ENCODE measurements at regions not wholly inside any gene's neighbourhood (a gene's known extent, or its start where the extent isn't known, plus 50 kb on each side); places are given as distances from the start of the nearest gene placed in this dataset.
"Not testable (repeated sequence)": the region's sequence is repeated elsewhere in the genome, so short reads cannot be mapped to it uniquely, and the experiment has no call there.

DNA sequence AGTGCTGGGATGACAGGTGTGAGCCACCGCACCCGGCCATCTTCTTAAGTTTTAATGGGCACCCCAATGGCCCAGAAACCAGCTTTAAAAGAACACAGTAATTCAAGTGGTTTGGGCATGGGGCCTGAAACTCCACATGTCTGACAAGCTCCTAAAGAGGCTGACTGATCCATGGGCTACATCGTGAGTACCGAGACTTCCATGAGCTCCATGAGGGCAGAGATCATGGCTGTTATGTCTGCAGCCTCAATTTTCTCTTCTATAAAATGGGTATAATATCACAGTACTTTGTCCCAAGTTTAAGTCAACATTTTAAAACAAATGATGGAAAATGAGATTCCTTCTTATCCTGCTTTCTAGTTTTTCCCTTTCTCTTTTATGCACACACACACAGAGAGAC, 397.6 kb upstream of the MAF start:
- DNase-seq: no peak

- DNase-seq: no peak
Measured at GRCh38 chr16:79997257-79997656, 396.7 kb upstream of the MAF start.

DNA sequence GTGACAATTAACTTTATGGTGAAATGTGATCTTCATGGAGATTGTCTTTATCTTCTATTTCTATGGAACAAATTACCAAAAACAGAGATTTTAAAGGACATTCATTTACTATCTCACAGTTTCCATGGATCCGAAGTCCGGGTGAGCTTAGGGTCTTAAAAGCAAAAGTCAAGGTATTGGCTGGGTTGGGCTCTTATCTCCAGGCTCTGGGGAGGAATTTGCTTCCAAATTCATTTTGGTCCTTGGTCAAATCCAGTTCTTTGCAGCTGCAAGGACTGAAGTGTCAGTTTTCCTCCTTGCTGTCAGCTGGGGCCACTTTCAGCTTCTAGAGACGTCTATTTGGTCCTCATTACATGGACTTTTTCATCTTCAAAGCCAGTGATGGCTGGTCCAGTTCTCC, 395.8 kb upstream of the MAF start:
- no peak for DNase-seq

DNA sequence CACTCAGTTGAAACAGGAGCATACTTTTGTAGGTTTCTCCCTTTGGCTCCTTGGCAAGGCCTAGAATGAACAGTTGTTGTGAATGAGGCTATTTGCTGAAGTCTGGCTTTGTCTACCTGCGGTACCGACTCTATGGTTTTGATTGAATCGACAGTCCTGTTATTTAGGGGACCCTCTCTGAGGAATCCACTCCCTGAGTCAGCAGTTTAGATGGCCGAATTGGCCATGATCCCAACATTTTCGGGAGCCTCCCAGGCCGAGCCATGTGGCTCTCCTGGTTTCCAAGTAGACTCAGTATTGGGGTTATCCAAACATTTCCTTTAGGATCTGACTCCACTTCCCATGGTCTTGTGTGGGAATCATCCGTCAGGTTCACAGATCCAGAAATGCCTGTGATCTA, 394.8 kb upstream of the MAF start:
- no peak for DNase-seq

GRCh38 chr16:79994418-79994817, 393.9 kb upstream of the MAF start:
- DNase-seq: no peak

DNA sequence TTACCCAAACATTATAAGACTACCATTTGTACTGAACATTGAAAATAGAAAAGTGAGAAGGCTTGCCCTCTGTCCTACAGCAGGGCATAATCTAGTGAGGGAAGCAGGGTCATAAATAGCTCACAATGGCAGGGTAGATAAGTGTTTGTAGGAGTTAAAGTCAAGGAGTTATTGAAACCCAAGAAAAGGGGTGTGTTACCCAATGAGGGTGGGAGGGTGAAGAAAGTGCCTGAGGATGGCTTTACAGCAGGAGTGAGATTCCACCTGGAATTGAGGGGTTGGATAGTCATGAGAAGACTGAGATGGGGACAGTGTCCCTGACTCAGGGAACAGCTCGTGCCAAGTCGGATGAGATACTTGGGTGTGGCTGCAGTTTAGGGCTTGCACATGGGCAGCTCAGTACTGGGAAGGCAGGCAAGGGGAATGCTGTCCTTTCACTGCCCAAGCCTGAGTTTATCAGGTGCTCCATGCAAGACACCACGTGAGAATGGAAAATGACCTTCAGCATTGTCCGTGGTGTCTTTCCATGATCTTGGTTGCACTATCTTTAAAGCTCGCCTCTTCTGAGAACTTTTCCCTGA, 393.2 kb upstream of the MAF start:
- DNase-seq: no peak

- no peak for DNase-seq
Measured at GRCh38 chr16:79991969-79992368, 391.4 kb upstream of the MAF start.

GRCh38 chr16:79988721-79989220, 388.2 kb upstream of the MAF start:
- no peak for DNase-seq

DNA sequence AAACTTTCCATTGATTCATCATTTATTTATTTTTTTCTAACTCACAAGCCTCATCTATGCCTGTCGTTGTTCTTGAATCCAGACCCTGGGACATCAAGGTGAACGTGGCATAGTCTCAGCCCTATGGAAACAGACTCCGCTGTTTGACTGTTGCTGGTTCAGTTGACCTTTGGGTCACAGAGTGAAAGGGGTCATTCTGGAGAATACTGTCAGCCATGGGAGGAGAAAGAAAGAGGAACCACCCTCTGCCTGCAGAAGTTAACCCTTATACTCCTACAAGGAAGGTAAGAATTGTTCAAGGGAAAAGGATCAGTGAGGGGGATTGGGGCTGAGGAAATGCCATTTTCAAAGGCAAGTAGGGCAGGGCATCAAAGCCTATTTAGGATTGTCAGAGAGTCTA, 387.6 kb upstream of the MAF start:
- no peak for DNase-seq

DNA sequence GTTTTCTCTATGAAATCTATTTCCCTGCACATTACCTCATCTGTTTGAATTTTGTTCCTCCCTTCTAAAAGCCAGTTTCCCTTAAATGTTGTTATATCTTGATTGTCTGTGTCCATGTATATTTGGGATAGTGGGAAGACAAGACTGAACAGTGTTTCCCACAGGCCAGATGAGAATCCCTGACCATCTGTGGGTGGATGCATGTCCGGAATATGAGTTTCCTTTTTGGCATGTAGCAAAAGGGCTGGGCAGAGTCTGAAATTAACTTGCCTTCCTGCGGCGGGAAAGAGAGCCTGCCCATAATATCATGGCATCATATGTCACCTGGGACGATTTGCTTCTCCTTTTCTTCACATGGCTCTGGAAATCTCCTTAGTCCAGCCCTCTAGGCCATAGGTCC, 385.8 kb upstream of the MAF start:
- DNase-seq: no peak

DNA sequence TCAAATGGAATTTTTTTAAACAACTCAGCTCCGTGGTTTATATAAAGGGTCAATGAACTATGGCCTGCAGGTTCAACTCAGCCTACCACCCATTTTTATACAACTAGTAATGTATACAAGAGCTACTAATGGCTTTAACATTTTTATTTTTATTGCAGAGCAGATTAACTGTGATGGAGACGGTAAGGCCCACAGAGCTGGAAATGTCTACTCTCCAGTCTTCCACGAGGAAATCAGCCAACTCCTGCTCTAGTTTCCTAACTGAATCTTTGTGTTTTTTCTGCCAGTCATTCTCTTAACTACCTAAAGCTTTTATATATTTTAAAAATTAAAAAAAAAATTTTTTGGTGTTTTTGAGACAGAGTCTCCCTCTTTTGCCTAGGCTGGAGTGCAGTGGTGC, 385.1 kb upstream of the MAF start:
- DNase-seq: no peak

GRCh38 chr16:79984149-79984548, 383.6 kb upstream of the MAF start:
- not testable (repeated sequence) for DNase-seq

GRCh38 chr16:79982862-79983261, 382.3 kb upstream of the MAF start:
- DNase-seq: no peak

DNA sequence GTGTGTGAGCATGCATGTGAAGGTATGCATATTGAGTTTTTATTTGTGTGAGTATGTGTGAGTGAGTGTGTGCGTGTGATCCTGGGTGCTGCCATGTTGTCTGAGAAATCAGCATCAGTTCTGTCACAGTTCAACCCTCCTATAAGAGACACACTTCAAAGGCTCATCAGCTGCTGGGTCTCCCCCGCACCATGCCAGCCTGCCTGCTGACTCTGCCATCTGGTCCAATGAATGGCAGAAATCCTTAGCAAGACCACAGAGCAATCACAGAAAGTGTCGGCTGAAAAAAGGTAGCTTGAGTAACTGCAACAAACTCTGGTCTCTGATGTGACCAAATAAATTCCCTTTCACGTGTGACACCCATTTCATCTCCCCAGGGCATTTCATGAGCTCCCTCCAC, 381.8 kb upstream of the MAF start:
- no peak for DNase-seq

DNA sequence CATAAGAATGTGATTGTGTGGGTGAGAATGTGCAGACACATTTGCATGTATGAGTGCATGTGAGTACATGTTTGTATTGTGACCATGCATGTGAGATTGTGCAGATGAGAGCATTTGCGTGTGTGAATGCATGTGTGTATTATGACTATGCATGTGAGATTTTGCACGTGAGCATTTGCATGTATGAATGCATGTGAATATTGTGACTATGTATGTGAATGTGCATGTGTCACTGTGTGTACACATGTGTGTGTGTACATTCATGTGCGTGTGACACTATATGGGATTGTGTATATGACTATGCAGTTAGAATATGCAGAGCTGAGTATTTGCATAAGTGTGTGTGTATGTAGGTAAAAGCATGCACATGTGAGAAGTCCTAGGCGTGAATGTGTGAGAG, 381.3 kb upstream of the MAF start:
- DNase-seq: no peak

- DNase-seq: no peak
Measured at GRCh38 chr16:79980650-79981521, 380.3 kb upstream of the MAF start.

- DNase-seq: no peak
Measured at GRCh38 chr16:79977940-79978836, 377.7 kb upstream of the MAF start.

DNA sequence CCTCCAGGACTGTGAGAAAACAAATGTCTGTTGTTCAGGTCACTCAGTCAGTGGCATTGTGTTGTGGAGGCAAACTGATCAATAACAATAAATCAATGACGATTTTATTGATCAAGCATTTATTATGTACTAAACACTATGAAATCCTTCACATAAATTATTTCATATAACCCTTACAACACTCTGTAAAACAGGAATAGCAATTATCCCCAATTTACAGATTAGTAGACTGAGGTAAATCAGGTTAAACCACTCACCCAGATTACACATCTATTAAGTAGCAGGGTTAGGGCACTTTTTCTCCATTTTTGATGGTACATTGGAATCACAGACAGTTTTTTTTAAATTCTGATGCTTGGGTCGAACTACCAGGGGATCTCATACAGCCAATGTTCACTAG, 372.8 kb upstream of the MAF start:
- no peak for DNase-seq

GRCh38 chr16:79972053-79972704, 371.6 kb upstream of the MAF start:
- DNase-seq: no peak

DNA sequence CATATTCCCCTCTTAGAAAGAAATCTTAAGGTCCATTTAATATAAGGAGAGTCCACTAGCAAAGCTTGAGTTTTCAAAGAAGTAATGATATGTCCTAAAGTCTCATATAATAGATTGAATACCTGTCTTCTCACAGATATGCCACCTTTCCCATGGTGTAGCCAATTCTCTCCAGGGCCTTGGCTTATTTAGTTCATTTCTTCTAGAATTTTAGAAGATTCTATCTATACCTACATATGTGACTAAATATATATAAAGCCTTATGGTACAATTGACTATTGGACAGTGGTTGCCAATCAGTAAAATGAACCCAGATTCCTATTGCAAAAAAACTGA, 370.7 kb upstream of the MAF start:
- DNase-seq: no peak

DNA sequence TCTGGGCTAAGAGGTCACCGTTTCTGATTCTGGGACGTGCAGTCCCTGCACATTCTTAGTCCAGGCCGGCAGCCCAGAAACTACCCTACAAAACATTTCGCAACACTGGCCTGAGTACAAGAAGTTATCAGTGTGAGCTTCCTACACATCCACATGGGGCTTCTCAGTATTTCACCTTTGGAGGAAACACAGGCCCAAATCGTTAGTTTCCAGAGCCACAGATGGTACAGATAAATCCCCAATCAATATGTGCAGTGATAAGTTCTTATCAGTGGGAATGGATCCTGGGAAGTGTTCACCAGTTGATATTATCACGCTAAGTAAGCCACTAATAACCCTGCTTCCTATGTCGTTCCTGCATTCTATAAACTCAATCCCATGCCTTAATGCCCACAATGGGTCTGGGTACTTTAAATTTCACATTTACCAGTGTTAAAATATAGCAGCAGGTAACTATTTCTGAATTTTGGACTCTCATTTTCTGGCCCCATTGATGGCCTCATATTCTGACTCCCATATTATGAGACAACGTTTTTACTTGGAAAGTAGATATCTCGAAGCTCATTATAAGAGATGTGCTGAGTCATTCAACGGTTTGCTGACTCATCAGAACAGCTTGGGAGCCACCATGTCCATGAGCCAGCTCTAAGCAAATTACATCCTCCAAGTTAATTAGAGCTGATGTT, 370.2 kb upstream of the MAF start:
- no peak for DNase-seq

DNA sequence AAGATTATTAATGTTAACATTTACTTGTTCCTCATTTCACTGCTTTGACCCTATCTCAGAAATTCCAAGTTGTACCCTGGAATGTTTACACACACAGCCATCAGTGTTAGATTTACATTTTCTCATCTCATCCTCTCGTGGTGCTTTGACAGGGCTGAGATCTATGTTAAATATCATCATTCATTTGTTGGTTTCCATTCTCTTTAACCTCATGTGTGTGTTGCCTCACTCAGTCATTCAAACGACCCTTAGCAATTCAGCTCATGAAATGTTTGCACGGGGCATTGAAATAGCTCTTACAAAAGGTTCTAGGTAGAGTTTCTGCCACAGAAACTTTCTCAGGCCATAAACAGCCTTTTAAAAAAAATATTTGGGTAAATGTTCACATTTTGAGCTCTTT, 369.6 kb upstream of the MAF start:
- DNase-seq: no peak

DNA sequence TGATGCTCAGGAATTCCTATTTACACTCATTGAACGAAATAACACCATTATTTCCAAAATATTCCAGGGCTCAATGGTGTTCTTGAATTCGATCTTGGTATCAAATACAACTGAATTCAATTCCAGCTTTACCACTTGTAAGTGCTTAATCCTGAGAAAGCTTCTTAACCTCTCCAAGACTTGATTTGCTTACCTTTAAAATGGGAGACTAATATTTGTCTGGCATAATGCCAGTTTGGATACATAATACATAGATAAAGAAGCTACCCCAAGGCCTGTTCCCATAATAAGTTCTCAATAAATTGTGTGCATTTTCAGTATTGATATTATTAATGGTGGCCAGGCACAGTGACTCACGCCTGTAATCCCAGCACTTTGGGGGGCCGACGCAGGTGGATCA, 368.9 kb upstream of the MAF start:
- no peak for DNase-seq

Data from NCI-H2081 treated with DMSO at 0.1 percent for 48 hours (cell line).